Nephron progenitor cell (in vitro differentiated cells): ENCODE measurements at regions not wholly inside any gene's neighbourhood (a gene's known extent, or its start where the extent isn't known, plus 50 kb on each side); places are given as distances from the start of the nearest gene placed in this dataset.

ENCODE experiments used
- DNase-seq: peaks from one replicate; pipeline ENCODE4 v3.0.0; 2021
- H3K27ac Mint-ChIP-seq: 2 replicates; pipeline ENCODE4 v1.8.0; 2021; ENCODE audit warnings: mild to moderate bottlenecking, moderate library complexity, mixed read lengths
- H3K27me3 Mint-ChIP-seq: 2 replicates; pipeline ENCODE4 v1.8.0; 2021; ENCODE audit warnings: mild to moderate bottlenecking, low read depth, mixed read lengths; ENCODE audit not compliant: poor library complexity
- H3K36me3 Mint-ChIP-seq: 2 replicates; pipeline ENCODE4 v1.8.0; 2021; ENCODE audit warnings: low read depth, mixed read lengths
- H3K4me1 Mint-ChIP-seq: 2 replicates; pipeline ENCODE4 v1.8.0; 2021; ENCODE audit warnings: mixed read lengths
- H3K4me3 Mint-ChIP-seq: 2 replicates; pipeline ENCODE4 v1.8.0; 2021; ENCODE audit warnings: mild to moderate bottlenecking, moderate library complexity, mixed read lengths
- H3K9me3 Mint-ChIP-seq: 2 replicates; pipeline ENCODE4 v1.8.0; 2021; ENCODE audit warnings: mild to moderate bottlenecking, moderate library complexity, mixed read lengths
- TF ChIP-seq, protein P1 (sequence below): fragments of 200-600 bp; sonication (generic); IDR thresholded peaks from 2 replicates; pipeline ENCODE4 v1.5.0; 2021; ENCODE audit warnings: antibody characterized with exemption

DNA sequence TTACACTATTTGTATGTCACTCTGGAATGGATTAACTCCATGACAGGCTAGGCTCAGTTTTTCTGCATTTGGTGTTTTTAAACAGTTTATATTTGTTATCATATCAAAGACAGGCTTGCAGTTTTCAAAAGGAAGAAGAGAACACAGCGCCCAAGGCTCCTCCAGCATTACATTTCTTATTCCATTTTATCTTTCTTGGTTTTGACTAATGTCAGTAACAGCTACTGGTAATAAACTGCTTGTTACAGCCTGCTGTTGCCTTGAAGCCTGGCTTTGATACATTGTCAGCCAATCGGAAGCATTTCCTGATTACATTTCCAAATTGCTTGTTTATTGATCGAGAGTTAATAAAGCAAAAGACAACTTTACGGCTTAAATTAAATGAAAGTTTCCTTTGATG lies 166.0 kb upstream of the MDFIC start:
- H3K9me3 Mint-ChIP-seq: no peaks in the 10 kb centered on the region
- no peak for DNase-seq
- H3K36me3 Mint-ChIP-seq: no peaks in the 10 kb centered on the region
- H3K27me3 Mint-ChIP-seq: peaks cover 4% of the 10 kb centered on the region
- H3K4me3 Mint-ChIP-seq: no peak overlapping the region
- TF ChIP-seq, protein P1, sequence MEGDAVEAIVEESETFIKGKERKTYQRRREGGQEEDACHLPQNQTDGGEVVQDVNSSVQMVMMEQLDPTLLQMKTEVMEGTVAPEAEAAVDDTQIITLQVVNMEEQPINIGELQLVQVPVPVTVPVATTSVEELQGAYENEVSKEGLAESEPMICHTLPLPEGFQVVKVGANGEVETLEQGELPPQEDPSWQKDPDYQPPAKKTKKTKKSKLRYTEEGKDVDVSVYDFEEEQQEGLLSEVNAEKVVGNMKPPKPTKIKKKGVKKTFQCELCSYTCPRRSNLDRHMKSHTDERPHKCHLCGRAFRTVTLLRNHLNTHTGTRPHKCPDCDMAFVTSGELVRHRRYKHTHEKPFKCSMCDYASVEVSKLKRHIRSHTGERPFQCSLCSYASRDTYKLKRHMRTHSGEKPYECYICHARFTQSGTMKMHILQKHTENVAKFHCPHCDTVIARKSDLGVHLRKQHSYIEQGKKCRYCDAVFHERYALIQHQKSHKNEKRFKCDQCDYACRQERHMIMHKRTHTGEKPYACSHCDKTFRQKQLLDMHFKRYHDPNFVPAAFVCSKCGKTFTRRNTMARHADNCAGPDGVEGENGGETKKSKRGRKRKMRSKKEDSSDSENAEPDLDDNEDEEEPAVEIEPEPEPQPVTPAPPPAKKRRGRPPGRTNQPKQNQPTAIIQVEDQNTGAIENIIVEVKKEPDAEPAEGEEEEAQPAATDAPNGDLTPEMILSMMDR: no peak
- H3K4me1 Mint-ChIP-seq: peaks cover 7% of the 10 kb centered on the region
- no peak overlapping the region for H3K27ac Mint-ChIP-seq

DNA sequence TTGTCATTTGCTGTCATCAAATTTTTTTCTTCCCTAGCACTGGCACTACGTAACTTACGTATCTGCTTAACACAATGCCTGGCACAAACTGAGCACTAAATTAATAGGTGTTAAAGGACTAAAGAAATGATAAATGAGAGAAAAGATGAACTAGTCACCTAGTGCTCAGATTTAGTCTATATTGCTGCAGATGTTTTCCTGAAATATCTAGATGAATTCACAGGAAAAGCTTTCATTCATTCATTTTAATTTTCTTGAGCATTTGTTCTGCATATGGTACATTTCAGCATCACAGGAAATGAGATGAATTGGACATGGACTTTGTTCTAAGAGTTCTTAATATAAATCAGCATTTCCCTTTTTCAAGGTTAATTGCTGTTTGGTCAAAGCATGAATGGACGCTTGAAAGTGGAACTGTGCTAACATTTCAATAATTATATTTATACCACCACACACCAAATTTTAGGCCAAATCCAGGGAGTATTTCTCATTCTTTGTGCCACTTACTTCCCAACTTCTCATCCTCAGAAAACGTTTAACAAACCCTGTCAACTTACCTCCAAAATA lies 163.2 kb upstream of the MDFIC start:
- Mint-ChIP-seq H3K27me3 (peaks cover 4% of the 10 kb centered on the region), H3K4me3 (no peak overlapping the region), H3K27ac (no peak overlapping the region), H3K9me3 (no peaks in the 10 kb centered on the region), H3K4me1 (peaks cover 7% of the 10 kb centered on the region), H3K36me3 (no peaks in the 10 kb centered on the region)
- TF ChIP-seq, protein P1: no peak
- no peak for DNase-seq

DNA sequence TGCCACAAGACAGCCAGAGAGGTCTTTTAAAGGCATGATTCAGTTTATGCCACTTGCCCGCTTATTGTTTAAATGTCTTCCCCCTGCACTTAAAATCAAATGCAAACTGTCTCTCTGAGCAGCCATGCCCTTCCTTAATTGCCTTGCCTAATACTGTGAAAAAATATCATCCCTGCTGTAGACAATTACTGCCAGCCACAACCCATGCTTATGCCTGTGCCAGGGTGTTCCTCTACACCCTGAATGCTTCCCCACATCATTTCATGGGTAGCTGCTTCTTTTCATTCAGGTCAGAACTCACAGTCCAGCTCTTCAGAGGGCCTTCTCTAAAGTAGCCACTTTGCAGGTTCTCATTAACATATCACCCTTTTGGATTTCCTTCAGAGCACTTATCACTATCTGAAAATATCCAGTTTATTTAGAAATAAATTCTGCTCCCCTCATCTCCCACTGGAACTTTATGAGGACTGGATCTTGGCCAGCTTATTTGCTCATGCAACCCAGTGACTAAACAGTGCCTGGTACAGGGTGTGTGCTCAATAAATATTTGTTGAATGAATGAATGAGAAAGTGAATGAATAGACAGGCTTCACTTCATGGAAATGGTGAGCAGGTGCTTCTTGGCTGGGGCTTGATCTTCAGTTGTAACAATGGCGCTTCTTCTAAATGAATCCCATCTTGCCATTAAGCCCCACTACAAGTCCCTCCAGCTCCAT lies 162.4 kb upstream of the MDFIC start:
- TF ChIP-seq, protein P1: no peak
- DNase-seq: no peak
- Mint-ChIP-seq H3K4me3 (no peak overlapping the region), H3K36me3 (no peaks in the 10 kb centered on the region), H3K9me3 (no peaks in the 10 kb centered on the region), H3K27ac (no peak overlapping the region), H3K4me1 (peaks cover 7% of the 10 kb centered on the region), H3K27me3 (peaks cover 4% of the 10 kb centered on the region)

DNA sequence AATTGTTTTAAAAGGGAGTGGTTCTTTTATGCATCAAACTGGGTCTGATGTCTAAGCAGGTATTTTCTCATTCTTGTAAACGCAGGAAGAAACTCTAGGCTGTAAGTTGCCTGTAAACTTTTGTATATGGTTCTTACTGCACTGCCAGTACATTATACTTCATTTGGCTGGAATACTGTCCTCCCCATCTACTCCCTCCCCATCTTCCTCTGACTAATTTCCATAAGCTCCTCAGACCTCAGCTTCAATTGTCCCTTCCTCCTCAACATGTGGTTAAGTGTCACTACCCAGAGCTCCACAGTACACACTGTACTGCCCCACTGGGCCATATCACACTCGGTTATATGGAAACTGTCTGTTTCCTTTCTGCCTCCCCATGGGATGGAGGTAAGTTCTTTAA lies 161.4 kb upstream of the MDFIC start:
- peaks cover 4% of the 10 kb centered on the region for H3K27me3 Mint-ChIP-seq
- H3K27ac Mint-ChIP-seq: no peak overlapping the region
- H3K4me1 Mint-ChIP-seq: peaks cover 7% of the 10 kb centered on the region
- no peaks in the 10 kb centered on the region for H3K9me3 Mint-ChIP-seq
- TF ChIP-seq, protein P1: no peak
- H3K4me3 Mint-ChIP-seq: no peak overlapping the region
- no peaks in the 10 kb centered on the region for H3K36me3 Mint-ChIP-seq
- DNase-seq: no peak

DNA sequence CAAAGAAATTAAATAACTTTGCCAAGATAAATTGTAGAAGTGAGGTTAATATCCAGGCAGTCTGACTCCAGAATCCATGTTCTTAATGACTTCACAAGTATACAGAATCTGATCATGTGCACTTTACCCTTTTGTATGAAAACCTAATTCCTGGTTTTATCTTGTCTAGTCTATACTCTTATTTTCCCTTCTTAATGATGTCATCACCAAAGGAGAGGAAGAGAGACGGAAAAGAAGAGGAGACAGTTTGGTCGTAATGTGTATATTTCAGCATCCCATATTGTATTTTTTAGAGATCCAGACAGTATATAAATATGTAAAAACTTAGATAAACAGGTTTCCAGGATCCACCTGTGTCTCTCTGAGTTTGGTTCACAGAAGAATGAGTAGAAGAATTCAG lies 159.9 kb upstream of the MDFIC start:
- TF ChIP-seq, protein P1: no peak
- Mint-ChIP-seq H3K9me3 (no peaks in the 10 kb centered on the region), H3K36me3 (no peaks in the 10 kb centered on the region), H3K27ac (no peak overlapping the region), H3K4me3 (no peak overlapping the region), H3K4me1 (peaks cover 1% of the 10 kb centered on the region), H3K27me3 (peaks cover 4% of the 10 kb centered on the region)
- DNase-seq: no peak
